T-helper 17 cell (primary cell): ENCODE measurements at regions not wholly inside any gene's neighbourhood (a gene's known extent, or its start where the extent isn't known, plus 50 kb on each side); places are given as distances from the start of the nearest gene placed in this dataset.
"Not testable (repeated sequence)": the region's sequence is repeated elsewhere in the genome, so short reads cannot be mapped to it uniquely, and the experiment has no call there.

Experiments used
- ATAC-seq: fragments of 150-1000 bp; cut with Tn5 transposase; 2 replicates; pipeline ENCODE4 v1.10.0; 2021; ENCODE audit warnings: mild to moderate bottlenecking, moderate library complexity
- DNase-seq, 3 donors: peaks; one replicate each; pipeline versions ENCODE4 v3.0.0 to v3.0.0-alpha.2; 2020 to 2021
- H3K9me3 ChIP-seq: one replicate; pipeline ENCODE4 v1.7.0; 2013; ENCODE audit warnings: low read length, mild to moderate bottlenecking; ENCODE audit not compliant: control insufficient read depth, poor library complexity, severe bottlenecking
- H3K27ac Mint-ChIP-seq: one replicate; pipeline ENCODE4 v1.8.0; 2022; ENCODE audit warnings: mild to moderate bottlenecking, moderate library complexity, mixed read lengths
- H3K27me3 Mint-ChIP-seq: one replicate; pipeline ENCODE4 v1.8.0; 2022; ENCODE audit warnings: mixed read lengths
- H3K36me3 Mint-ChIP-seq: one replicate; pipeline ENCODE4 v1.8.0; 2022; ENCODE audit warnings: low read depth, mixed read lengths
- H3K4me1 Mint-ChIP-seq: one replicate; pipeline ENCODE4 v1.8.0; 2022; ENCODE audit warnings: mild to moderate bottlenecking, mixed read lengths
- H3K4me3 Mint-ChIP-seq: one replicate; pipeline ENCODE4 v1.8.0; 2022; ENCODE audit warnings: mild to moderate bottlenecking, moderate library complexity, mixed read lengths

- H3K4me1 Mint-ChIP-seq: no peaks in the 10 kb centered on the region
- H3K27me3 Mint-ChIP-seq: no peaks in the 10 kb centered on the region
- ATAC-seq: no peak
- no peak for DNase-seq
- H3K4me3 Mint-ChIP-seq: no peak overlapping the region
- H3K9me3 ChIP-seq: no peaks in the 10 kb centered on the region
- no peak overlapping the region for H3K27ac Mint-ChIP-seq
- H3K36me3 Mint-ChIP-seq: no peaks in the 10 kb centered on the region
These were observed 883.9 kb downstream of the LRFN5 start for GRCh38 chr14:42490536-42490935.

DNA sequence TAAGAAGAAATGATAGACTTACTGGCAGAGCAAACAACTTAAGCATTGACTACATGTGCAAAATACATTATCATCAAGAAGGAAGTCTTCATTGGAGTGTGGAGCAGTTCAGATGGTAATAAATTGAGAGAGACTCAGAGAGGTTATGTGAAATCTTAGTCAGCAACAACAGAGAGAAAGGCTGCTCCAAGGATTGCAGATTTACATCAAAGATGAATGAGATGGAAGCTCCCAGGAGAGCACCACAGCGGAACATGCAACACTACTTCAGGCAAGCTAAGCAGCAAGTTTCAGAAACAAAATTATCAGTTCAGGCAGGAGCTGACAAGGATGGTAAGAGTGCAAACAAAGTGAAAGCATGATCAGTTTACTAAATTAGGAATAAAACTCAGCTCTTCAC is 882.3 kb downstream of the LRFN5 start:
- Mint-ChIP-seq H3K27ac (no peak overlapping the region), H3K4me3 (no peak overlapping the region), H3K27me3 (no peaks in the 10 kb centered on the region), H3K4me1 (no peaks in the 10 kb centered on the region), H3K36me3 (no peaks in the 10 kb centered on the region)
- ATAC-seq: no peak
- DNase-seq: no peak
- H3K9me3 ChIP-seq: no peaks in the 10 kb centered on the region

DNA sequence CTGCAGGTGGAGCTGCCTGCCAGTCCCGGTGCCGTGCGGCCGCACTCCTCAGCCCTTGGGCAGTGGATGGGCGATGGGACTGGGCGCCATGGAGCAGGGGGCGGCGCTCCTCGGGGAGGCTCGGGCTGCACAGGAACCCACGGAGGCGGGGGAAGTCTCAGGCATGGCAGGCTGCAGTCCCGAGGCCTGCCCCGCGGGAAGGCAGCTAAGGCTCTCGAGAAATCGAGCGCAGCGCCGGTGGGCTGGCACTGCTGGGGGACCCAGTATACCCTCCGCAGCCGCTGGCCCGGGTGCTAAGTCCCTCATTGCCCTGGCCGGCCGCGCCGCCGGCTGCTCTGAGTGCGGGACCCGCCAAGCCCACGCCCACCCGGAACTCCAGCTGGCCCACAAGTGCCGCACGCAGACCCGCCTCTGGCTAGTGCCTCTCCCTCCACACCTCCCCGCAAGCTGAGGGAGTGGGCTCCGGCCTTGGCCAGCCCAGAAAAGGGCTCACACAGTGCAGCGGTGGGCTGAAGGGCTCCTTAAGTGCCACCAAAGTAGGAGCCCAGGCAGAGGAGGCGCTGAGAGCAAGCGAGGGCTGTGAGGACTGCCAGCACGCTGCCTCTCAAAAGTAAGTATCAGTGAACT is 875.8 kb downstream of the LRFN5 start:
- ATAC-seq, H3K4me3 Mint-ChIP-seq, DNase-seq, H3K36me3 Mint-ChIP-seq, H3K9me3 ChIP-seq, H3K27ac Mint-ChIP-seq, H3K4me1 Mint-ChIP-seq, H3K27me3 Mint-ChIP-seq: not testable (repeated sequence)

- ATAC-seq, H3K4me1 Mint-ChIP-seq, H3K36me3 Mint-ChIP-seq, H3K27me3 Mint-ChIP-seq, H3K27ac Mint-ChIP-seq, H3K9me3 ChIP-seq, H3K4me3 Mint-ChIP-seq, DNase-seq: not testable (repeated sequence)
These were observed 875.0 kb downstream of the LRFN5 start for GRCh38 chr14:42481714-42482113.

DNA sequence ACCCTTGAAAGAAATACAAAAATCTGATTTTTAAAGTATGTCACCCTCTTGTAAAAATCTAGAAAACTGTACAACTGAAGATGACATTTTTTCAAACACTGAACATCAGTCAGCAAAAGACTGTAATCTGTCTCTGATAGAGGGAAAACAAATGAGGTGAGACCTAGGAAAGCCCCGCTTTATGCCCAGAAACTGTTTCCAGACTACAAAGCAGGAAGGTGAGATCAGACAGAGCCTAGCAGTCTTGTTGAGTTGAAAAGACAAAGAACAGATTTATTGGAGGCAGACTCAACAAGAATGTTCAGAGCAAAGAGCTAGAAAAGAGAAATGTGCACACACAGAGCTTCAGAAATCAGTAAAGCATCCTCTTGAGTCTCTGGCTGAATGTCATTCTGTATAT is 873.6 kb downstream of the LRFN5 start:
- no peak overlapping the region for H3K4me3 Mint-ChIP-seq
- no peaks in the 10 kb centered on the region for H3K36me3 Mint-ChIP-seq
- no peak overlapping the region for H3K27ac Mint-ChIP-seq
- no peak for ATAC-seq
- H3K27me3 Mint-ChIP-seq: no peaks in the 10 kb centered on the region
- no peaks in the 10 kb centered on the region for H3K9me3 ChIP-seq
- DNase-seq: no peak
- H3K4me1 Mint-ChIP-seq: no peaks in the 10 kb centered on the region

- H3K27me3 Mint-ChIP-seq: no peaks in the 10 kb centered on the region
- H3K36me3 Mint-ChIP-seq: no peaks in the 10 kb centered on the region
- no peaks in the 10 kb centered on the region for H3K4me1 Mint-ChIP-seq
- ATAC-seq (no peak), DNase-seq (no peak)
- H3K9me3 ChIP-seq: no peaks in the 10 kb centered on the region
- no peak overlapping the region for H3K4me3 Mint-ChIP-seq
- H3K27ac Mint-ChIP-seq: no peak overlapping the region
These were observed 868.6 kb downstream of the LRFN5 start for GRCh38 chr14:42475289-42475688.

DNA sequence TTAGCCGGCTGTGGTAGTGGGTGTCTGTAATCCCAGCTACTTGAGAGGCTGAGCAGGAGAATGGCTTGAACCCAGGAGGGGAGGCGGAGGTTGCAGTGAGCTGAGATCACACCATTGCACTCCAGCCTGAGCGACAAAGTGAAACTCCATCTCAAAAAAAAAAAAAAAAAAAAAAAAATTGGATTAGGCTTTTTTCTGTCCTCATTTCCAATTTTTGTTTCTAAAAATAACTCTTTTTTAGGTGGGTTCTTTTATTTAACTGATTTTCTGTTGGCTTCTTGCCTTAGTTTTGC is 863.7 kb downstream of the LRFN5 start:
- Mint-ChIP-seq H3K4me3 (no peak overlapping the region), H3K27me3 (no peaks in the 10 kb centered on the region), H3K4me1 (no peaks in the 10 kb centered on the region), H3K27ac (no peak overlapping the region), H3K36me3 (no peaks in the 10 kb centered on the region)
- H3K9me3 ChIP-seq: no peaks in the 10 kb centered on the region
- no peak for DNase-seq
- ATAC-seq: no peak

GRCh38 chr14:42469637-42470426 is 863.2 kb downstream of the LRFN5 start:
- ATAC-seq: no peak
- H3K4me1 Mint-ChIP-seq: no peaks in the 10 kb centered on the region
- no peaks in the 10 kb centered on the region for H3K27me3 Mint-ChIP-seq
- H3K36me3 Mint-ChIP-seq: no peaks in the 10 kb centered on the region
- H3K4me3 Mint-ChIP-seq: no peak overlapping the region
- H3K27ac Mint-ChIP-seq: no peak overlapping the region
- H3K9me3 ChIP-seq: no peaks in the 10 kb centered on the region
- DNase-seq: no peak

DNA sequence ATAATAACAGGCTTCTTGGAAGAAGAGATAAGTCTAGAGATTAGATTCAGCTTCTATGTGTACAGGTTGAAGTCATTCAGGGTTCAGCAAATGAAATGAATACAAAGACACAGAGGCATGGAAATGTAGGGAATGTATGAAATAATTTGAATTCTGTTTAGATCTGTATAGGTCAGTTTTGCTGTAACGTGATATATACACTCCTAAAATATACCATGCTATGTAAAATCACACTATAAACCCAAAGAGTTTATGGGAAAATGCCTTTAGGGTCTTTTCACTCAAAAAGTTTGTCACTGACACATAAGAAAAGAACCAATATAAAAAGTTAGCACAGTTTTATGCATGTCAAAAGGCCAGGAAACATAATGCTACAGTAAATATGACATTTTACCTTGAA is 854.0 kb downstream of the LRFN5 start:
- Mint-ChIP-seq H3K27ac (no peak overlapping the region), H3K36me3 (no peaks in the 10 kb centered on the region), H3K4me3 (no peak overlapping the region), H3K27me3 (no peaks in the 10 kb centered on the region), H3K4me1 (no peaks in the 10 kb centered on the region)
- ATAC-seq: no peak
- DNase-seq: no peak
- H3K9me3 ChIP-seq: peaks cover 4% of the 10 kb centered on the region

- peaks cover 4% of the 10 kb centered on the region for H3K9me3 ChIP-seq
- Mint-ChIP-seq H3K27me3 (no peaks in the 10 kb centered on the region), H3K27ac (no peak overlapping the region), H3K4me1 (no peaks in the 10 kb centered on the region), H3K36me3 (no peaks in the 10 kb centered on the region), H3K4me3 (no peak overlapping the region)
- ATAC-seq: no peak
- no peak for DNase-seq
These were observed 852.6 kb downstream of the LRFN5 start for GRCh38 chr14:42459171-42459685.

GRCh38 chr14:42441615-42442014 is 834.9 kb downstream of the LRFN5 start:
- ATAC-seq: no peak
- H3K9me3 ChIP-seq: no peaks in the 10 kb centered on the region
- no peak for DNase-seq
- Mint-ChIP-seq H3K4me1 (no peaks in the 10 kb centered on the region), H3K36me3 (no peaks in the 10 kb centered on the region), H3K4me3 (no peak overlapping the region), H3K27ac (no peak overlapping the region), H3K27me3 (no peaks in the 10 kb centered on the region)

- ATAC-seq (no peak), DNase-seq (no peak)
- H3K27me3 Mint-ChIP-seq: no peaks in the 10 kb centered on the region
- no peak overlapping the region for H3K4me3 Mint-ChIP-seq
- no peaks in the 10 kb centered on the region for H3K4me1 Mint-ChIP-seq
- H3K9me3 ChIP-seq: no peaks in the 10 kb centered on the region
- no peaks in the 10 kb centered on the region for H3K36me3 Mint-ChIP-seq
- H3K27ac Mint-ChIP-seq: no peak overlapping the region
These were observed 831.1 kb downstream of the LRFN5 start for GRCh38 chr14:42437809-42438208.

DNA sequence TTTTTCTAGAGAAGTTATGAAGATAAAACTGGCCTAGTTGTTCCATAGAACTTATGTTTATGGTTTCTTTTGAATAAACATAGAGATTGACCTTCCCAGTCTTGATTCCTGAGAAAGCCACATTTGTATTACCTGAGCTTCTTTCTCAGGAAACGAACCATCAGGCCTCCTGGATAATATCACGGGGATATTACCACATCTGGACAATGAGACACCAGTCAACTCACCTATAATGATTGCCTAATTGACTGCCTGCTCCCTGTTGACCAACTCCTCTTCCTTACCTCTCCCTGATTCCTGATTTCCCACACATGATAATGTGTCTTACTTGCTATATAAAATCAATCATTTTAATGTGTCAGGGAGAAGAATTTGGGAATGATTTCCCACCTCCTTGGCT is 822.7 kb downstream of the LRFN5 start:
- no peak overlapping the region for H3K27ac Mint-ChIP-seq
- no peaks in the 10 kb centered on the region for H3K4me1 Mint-ChIP-seq

DNA sequence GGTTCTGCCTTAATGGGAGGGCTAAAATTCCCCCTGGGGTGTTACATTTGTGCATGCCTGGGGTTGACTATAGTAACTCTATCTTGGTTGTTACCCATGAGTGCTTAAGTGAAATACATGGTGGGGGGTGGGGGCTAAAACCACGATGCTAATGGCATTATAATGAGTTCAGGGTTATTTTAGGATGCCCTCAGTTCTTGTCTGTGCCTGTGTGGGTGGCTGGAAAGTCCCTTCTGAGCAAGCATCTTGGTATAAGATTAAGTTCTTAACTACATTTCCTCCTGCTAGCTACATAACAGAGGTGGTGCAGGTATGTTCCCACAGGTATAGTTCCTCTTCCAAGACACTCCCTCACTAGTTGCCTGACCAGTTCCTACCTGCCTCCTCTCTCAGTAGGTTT is 822.3 kb downstream of the LRFN5 start:
- H3K36me3 Mint-ChIP-seq: no peaks in the 10 kb centered on the region
- no peaks in the 10 kb centered on the region for H3K4me1 Mint-ChIP-seq
- no peaks in the 10 kb centered on the region for H3K27me3 Mint-ChIP-seq
- H3K27ac Mint-ChIP-seq: no peak overlapping the region
- ATAC-seq (peak; percentile 67), DNase-seq (no peak)
- no peak overlapping the region for H3K4me3 Mint-ChIP-seq
- H3K9me3 ChIP-seq: no peaks in the 10 kb centered on the region

More for the DNA sequence above, 822.7 kb downstream of the LRFN5 start:
- H3K4me3 Mint-ChIP-seq: no peak overlapping the region
- H3K27me3 Mint-ChIP-seq: no peaks in the 10 kb centered on the region
- no peaks in the 10 kb centered on the region for H3K9me3 ChIP-seq
- H3K36me3 Mint-ChIP-seq: no peaks in the 10 kb centered on the region
- no peak for DNase-seq
- no peak for ATAC-seq
